ENCODE measurements at regions not wholly inside any gene's neighbourhood (a gene's known extent, or its start where the extent isn't known, plus 50 kb on each side); places are given as distances from the start of the nearest gene placed in this dataset.

GRCh38 chr4:37000281-37000680 lies 244.3 kb upstream of the NWD2 start:
- no peak for DNase-seq

GRCh38 chr4:37001688-37002436 lies 242.7 kb upstream of the NWD2 start:
- no peak for DNase-seq

GRCh38 chr4:37002625-37003024 lies 241.9 kb upstream of the NWD2 start:
- no peak for DNase-seq

- DNase-seq, result no peak
Measured at GRCh38 chr4:37008199-37008598, 236.3 kb upstream of the NWD2 start.

- DNase-seq, result no peak
Measured at GRCh38 chr4:37014584-37014983, 230.0 kb upstream of the NWD2 start.

GRCh38 chr4:37015391-37015790 lies 229.2 kb upstream of the NWD2 start:
- DNase-seq, result no peak

- peak; percentile 20 for DNase-seq
Measured at GRCh38 chr4:37023504-37023903, 221.0 kb upstream of the NWD2 start.

GRCh38 chr4:37023996-37024395 lies 220.5 kb upstream of the NWD2 start:
- no peak for DNase-seq

- no peak for DNase-seq
Measured at GRCh38 chr4:37040816-37041215, 203.7 kb upstream of the NWD2 start.

- no peak for DNase-seq
Measured at GRCh38 chr4:37043342-37043741, 201.2 kb upstream of the NWD2 start.

GRCh38 chr4:37051111-37051510 lies 193.4 kb upstream of the NWD2 start:
- no peak for DNase-seq

GRCh38 chr4:37051866-37052265 lies 192.7 kb upstream of the NWD2 start:
- no peak for DNase-seq

GRCh38 chr4:37054531-37055077 lies 189.9 kb upstream of the NWD2 start:
- DNase-seq, result no peak

GRCh38 chr4:37058826-37059225 lies 185.7 kb upstream of the NWD2 start:
- DNase-seq, result no peak

GRCh38 chr4:37066159-37066558 lies 178.4 kb upstream of the NWD2 start:
- no peak for DNase-seq

GRCh38 chr4:37068580-37068979 lies 176.0 kb upstream of the NWD2 start:
- DNase-seq, result no peak

- no peak for DNase-seq
Measured at GRCh38 chr4:37070041-37070440, 174.5 kb upstream of the NWD2 start.

GRCh38 chr4:37071576-37071975 lies 173.0 kb upstream of the NWD2 start:
- no peak for DNase-seq

- DNase-seq, result peak; percentile 2
Measured at GRCh38 chr4:37073226-37073840, 171.2 kb upstream of the NWD2 start.

- no peak for DNase-seq
Measured at GRCh38 chr4:37082912-37083311, 161.6 kb upstream of the NWD2 start.

- no peak for DNase-seq
Measured at GRCh38 chr4:37095925-37096324, 148.6 kb upstream of the NWD2 start.

- no peak for DNase-seq
Measured at GRCh38 chr4:37101182-37101581, 143.4 kb upstream of the NWD2 start.

- DNase-seq, result no peak
Measured at GRCh38 chr4:37101686-37102085, 142.9 kb upstream of the NWD2 start.

GRCh38 chr4:37109756-37110155 lies 134.8 kb upstream of the NWD2 start:
- DNase-seq, result no peak

GRCh38 chr4:37124800-37125199 lies 119.7 kb upstream of the NWD2 start:
- no peak for DNase-seq

Measured in activated CD4-positive, alpha-beta T cell treated with anti-CD3 and anti-CD28 coated beads, Interleukin-2, amount 50 U/mL, for 16 hours (primary cell).